ENCODE measurements at regions not wholly inside any gene's neighbourhood (a gene's known extent, or its start where the extent isn't known, plus 50 kb on each side); places are given as distances from the start of the nearest gene placed in this dataset.

DNA sequence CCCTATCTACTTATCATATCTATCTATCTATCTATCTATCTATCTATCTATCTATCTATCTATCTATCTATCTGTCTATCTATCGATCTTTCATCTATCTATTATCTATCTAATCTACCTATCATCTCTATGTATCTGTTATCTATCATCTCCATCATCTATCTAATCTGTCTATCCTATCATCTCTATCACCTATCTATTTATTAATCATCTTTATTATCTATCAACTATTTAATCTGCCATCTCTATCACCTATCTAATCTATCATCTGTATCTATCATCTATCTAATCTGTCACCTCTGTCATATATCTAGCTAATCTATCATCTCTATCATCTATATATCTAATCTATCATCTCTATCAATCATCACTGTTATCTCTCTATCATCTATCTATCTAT lies 736.3 kb downstream of the TYW1 start:
- DNase-seq (ENCODE audit: low read depth), result no peak
- TF ChIP-seq, protein P1, sequence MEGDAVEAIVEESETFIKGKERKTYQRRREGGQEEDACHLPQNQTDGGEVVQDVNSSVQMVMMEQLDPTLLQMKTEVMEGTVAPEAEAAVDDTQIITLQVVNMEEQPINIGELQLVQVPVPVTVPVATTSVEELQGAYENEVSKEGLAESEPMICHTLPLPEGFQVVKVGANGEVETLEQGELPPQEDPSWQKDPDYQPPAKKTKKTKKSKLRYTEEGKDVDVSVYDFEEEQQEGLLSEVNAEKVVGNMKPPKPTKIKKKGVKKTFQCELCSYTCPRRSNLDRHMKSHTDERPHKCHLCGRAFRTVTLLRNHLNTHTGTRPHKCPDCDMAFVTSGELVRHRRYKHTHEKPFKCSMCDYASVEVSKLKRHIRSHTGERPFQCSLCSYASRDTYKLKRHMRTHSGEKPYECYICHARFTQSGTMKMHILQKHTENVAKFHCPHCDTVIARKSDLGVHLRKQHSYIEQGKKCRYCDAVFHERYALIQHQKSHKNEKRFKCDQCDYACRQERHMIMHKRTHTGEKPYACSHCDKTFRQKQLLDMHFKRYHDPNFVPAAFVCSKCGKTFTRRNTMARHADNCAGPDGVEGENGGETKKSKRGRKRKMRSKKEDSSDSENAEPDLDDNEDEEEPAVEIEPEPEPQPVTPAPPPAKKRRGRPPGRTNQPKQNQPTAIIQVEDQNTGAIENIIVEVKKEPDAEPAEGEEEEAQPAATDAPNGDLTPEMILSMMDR (IDR thresholded peaks at IDR 0.05; ENCODE audit: insufficient read depth, low read depth, low read length, missing control alignments), result no peak
- H3K4me3 ChIP-seq (ENCODE audit: low read depth, low read length), result no peak overlapping the region

- TF ChIP-seq, protein P1 (IDR thresholded peaks at IDR 0.05; ENCODE audit: insufficient read depth, low read depth, low read length, missing control alignments), result no peak
- no peak for DNase-seq (ENCODE audit: low read depth)
- no peak overlapping the region for H3K4me3 ChIP-seq (ENCODE audit: low read depth, low read length)
Measured at GRCh38 chr7:67738145-67738544, 741.5 kb downstream of the TYW1 start.

- H3K4me3 ChIP-seq (ENCODE audit: low read depth, low read length), result no peak overlapping the region
- TF ChIP-seq, protein P1 (IDR thresholded peaks at IDR 0.05; ENCODE audit: insufficient read depth, low read depth, low read length, missing control alignments), result no peak
- no peak for DNase-seq (ENCODE audit: low read depth)
Measured at GRCh38 chr7:67738958-67739357, 742.3 kb downstream of the TYW1 start.

- TF ChIP-seq, protein P1 (IDR thresholded peaks at IDR 0.05; ENCODE audit: insufficient read depth, low read depth, low read length, missing control alignments), result no peak
- no peak for DNase-seq (ENCODE audit: low read depth)
- no peak overlapping the region for H3K4me3 ChIP-seq (ENCODE audit: low read depth, low read length)
Measured at GRCh38 chr7:67743501-67743900, 746.9 kb downstream of the TYW1 start.

DNA sequence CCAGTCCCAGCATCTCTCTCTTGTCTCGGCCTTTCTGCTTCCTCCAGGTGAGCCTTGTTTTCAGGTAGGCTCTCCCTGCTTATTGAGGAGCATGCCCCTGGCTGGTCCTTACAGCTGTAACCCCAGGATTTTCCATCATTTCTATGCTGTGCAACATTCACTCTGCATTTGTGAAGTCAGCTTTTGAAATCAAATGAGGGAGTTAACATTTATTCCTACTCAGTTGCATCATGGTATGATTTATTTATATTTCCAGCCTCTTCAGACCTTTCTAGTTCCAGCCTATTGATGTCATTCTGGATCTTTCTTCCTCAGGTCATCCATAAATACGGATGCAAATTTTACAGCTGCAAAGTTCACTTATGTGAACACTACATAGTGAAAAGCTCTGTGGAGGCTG lies 755.6 kb downstream of the TYW1 start:
- TF ChIP-seq, protein P1 (IDR thresholded peaks at IDR 0.05; ENCODE audit: insufficient read depth, low read depth, low read length, missing control alignments), result no peak
- H3K4me3 ChIP-seq (ENCODE audit: low read depth, low read length), result no peak overlapping the region
- no peak for DNase-seq (ENCODE audit: low read depth)

GRCh38 chr7:67753891-67754290 lies 757.3 kb downstream of the TYW1 start:
- TF ChIP-seq, protein P1 (IDR thresholded peaks at IDR 0.05; ENCODE audit: insufficient read depth, low read depth, low read length, missing control alignments), result no peak
- H3K4me3 ChIP-seq (ENCODE audit: low read depth, low read length), result no peak overlapping the region
- no peak for DNase-seq (ENCODE audit: low read depth)

- TF ChIP-seq, protein P1 (IDR thresholded peaks at IDR 0.05; ENCODE audit: insufficient read depth, low read depth, low read length, missing control alignments), result no peak
- no peak for DNase-seq (ENCODE audit: low read depth)
- no peak overlapping the region for H3K4me3 ChIP-seq (ENCODE audit: low read depth, low read length)
Measured at GRCh38 chr7:67754651-67755050, 758.0 kb downstream of the TYW1 start.

Measured in GM12865 (cell line).